ENCODE measurements at regions not wholly inside any gene's neighbourhood (a gene's known extent, or its start where the extent isn't known, plus 50 kb on each side); places are given as distances from the start of the nearest gene placed in this dataset.

GRCh38 chr11:70675697-70676374 lies 277.5 kb downstream of the CTTN start:
- no peak for FAIRE-seq
- no peak for DNase-seq (ENCODE audit: insufficient read length, low spot score)
- TF ChIP-seq POLR2A (IDR thresholded peaks at IDR 0.05; ENCODE audit: low read depth, low read length) = no peak

- TF ChIP-seq POLR2A (IDR thresholded peaks at IDR 0.05; ENCODE audit: low read depth, low read length) = no peak
- DNase-seq (ENCODE audit: insufficient read length, low spot score) (no peak), FAIRE-seq (no peak)
These were observed 279.0 kb downstream of the CTTN start for GRCh38 chr11:70677232-70677916.

GRCh38 chr11:70678931-70679900 lies 280.9 kb downstream of the CTTN start:
- DNase-seq (ENCODE audit: insufficient read length, low spot score) (no peak), FAIRE-seq (no peak)

GRCh38 chr11:70680781-70681281 lies 282.5 kb downstream of the CTTN start:
- no peak for TF ChIP-seq POLR2A (IDR thresholded peaks at IDR 0.05; ENCODE audit: low read depth, low read length)
- DNase-seq (ENCODE audit: insufficient read length, low spot score) (no peak), FAIRE-seq (no peak)

More at GRCh38 chr11:70678931-70679900, 280.9 kb downstream of the CTTN start:
- TF ChIP-seq POLR2A (IDR thresholded peaks at IDR 0.05; ENCODE audit: low read depth, low read length) = no peak

GRCh38 chr11:70682056-70682455 lies 283.7 kb downstream of the CTTN start:
- TF ChIP-seq POLR2A (IDR thresholded peaks at IDR 0.05; ENCODE audit: low read depth, low read length) = no peak
- no peak for DNase-seq (ENCODE audit: insufficient read length, low spot score)
- FAIRE-seq = no peak

- DNase-seq (ENCODE audit: insufficient read length, low spot score) = no peak
- TF ChIP-seq POLR2A (IDR thresholded peaks at IDR 0.05; ENCODE audit: low read depth, low read length) = no peak
- no peak for FAIRE-seq
These were observed 284.4 kb downstream of the CTTN start for GRCh38 chr11:70682760-70683159.

GRCh38 chr11:70687716-70688115 lies 289.4 kb downstream of the CTTN start:
- FAIRE-seq (no peak), DNase-seq (ENCODE audit: insufficient read length, low spot score) (no peak)
- no peak for TF ChIP-seq POLR2A (IDR thresholded peaks at IDR 0.05; ENCODE audit: low read depth, low read length)

- no peak for TF ChIP-seq POLR2A (IDR thresholded peaks at IDR 0.05; ENCODE audit: low read depth, low read length)
- DNase-seq (ENCODE audit: insufficient read length, low spot score) = no peak
- no peak for FAIRE-seq
These were observed 289.8 kb downstream of the CTTN start for GRCh38 chr11:70688142-70688541.

- no peak for FAIRE-seq
- no peak for TF ChIP-seq POLR2A (IDR thresholded peaks at IDR 0.05; ENCODE audit: low read depth, low read length)
- DNase-seq (ENCODE audit: insufficient read length, low spot score) = no peak
These were observed 291.4 kb downstream of the CTTN start for GRCh38 chr11:70689764-70690163.

GRCh38 chr11:70692131-70692530 lies 293.8 kb downstream of the CTTN start:
- TF ChIP-seq POLR2A (IDR thresholded peaks at IDR 0.05; ENCODE audit: low read depth, low read length) = no peak
- no peak for DNase-seq (ENCODE audit: insufficient read length, low spot score)
- FAIRE-seq = no peak

GRCh38 chr11:70694371-70694770 lies 296.0 kb downstream of the CTTN start:
- DNase-seq (ENCODE audit: insufficient read length, low spot score) (no peak), FAIRE-seq (no peak)
- TF ChIP-seq POLR2A (IDR thresholded peaks at IDR 0.05; ENCODE audit: low read depth, low read length) = no peak

GRCh38 chr11:70695086-70695960 lies 297.0 kb downstream of the CTTN start:
- FAIRE-seq = no peak
- TF ChIP-seq POLR2A (IDR thresholded peaks at IDR 0.05; ENCODE audit: low read depth, low read length) = no peak
- no peak for DNase-seq (ENCODE audit: insufficient read length, low spot score)

- DNase-seq (ENCODE audit: insufficient read length, low spot score) (no peak), FAIRE-seq (no peak)
- TF ChIP-seq POLR2A (IDR thresholded peaks at IDR 0.05; ENCODE audit: low read depth, low read length) = no peak
These were observed 297.7 kb downstream of the CTTN start for GRCh38 chr11:70696076-70696475.
